ENCODE measurements at regions not wholly inside any gene's neighbourhood (a gene's known extent, or its start where the extent isn't known, plus 50 kb on each side); places are given as distances from the start of the nearest gene placed in this dataset.

DNA sequence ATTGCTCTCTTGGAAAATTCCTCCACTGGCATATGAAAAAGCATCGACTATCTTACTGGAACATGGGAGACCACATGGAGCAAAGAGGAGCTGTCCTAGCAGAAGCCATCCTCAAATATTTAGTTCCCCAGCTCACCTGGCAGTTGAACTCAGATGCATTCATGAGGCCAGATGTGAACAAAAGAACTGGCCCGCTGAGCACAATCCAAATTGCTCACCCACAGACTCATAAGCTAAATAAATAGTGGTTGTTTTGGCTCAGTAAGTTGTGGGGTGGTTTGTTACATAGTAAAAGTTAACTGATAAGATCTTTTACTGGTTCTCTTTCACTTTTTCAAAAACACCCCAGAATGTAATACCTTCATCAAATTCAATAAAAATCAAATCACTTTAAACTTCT is 108.6 kb upstream of the CWC22 start:
- no peak for DNase-seq

DNA sequence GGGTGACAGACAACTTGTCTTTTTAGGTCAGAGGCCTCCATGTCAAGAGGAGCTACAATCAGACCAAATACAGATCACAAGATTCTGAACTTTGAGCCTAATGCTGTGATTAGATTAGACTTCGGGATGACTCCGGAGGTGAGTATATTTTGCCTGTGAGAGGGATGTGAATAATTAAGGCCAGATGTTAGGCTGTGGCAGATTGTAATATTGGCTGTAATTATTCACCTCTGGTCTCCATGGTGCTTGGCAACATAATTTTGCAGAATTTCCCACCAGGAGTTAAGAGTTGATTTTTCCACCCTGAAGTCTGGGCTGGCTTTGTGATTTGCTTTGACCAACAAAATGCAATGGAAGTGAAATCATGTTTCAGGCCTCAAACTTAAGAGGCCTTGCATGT is 108.2 kb upstream of the CWC22 start:
- DNase-seq = no peak

DNA sequence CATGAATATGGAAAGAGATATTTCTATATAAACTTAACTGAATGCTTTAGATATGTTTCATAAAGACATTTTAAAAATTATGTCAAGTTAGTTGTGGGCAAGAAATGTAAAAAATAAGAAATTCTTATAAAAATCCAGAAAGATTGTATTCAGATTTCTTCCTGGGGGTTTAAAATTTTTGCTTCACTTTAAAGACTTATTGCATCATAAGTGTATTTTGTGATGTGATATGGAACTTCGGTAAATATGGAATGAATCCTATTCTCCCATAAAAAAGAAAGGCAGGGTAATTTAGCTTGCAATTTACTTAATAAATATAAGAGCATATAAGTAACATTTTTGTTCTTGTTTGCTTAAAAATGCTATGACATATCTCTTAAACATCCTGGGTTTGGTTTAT is 104.8 kb upstream of the CWC22 start:
- no peak for DNase-seq

DNA sequence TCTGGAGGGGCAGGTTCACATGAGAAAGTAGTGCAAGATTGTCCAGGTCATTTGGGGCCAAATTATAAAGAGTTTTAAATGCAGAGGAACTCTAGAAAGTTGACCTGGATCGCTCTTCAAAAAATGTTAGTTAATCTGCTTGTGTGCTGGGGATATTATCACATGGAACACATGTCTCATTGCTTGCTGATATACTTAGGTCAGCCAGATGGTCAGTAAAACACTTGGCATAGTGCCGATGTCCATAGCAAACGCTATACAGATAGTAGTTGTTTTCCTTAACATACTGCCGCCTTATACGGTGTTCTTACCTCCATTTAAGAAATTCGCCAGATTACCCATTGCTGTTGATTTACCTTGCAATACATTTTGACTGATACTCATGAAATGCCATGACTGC is 103.4 kb upstream of the CWC22 start:
- no peak for DNase-seq

DNA sequence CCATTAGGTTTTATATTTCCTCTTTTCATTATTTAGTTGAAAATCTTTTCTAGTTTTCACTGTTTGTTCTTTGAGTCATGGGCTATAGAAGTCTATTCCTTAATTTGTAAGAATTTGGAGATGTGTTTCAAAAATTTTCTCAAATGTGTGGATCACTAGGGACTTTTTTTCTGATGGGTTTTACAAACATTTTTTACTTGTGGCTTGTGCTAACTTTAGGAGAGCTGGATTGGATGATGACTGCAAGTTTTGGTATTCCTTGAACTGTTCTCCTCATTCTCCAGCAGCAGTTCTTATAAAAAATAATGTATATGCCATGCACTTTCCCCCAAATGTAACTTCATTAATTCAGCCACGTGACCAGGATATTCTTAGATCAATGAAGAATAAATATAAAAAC is 94.7 kb upstream of the CWC22 start:
- DNase-seq = no peak

DNA sequence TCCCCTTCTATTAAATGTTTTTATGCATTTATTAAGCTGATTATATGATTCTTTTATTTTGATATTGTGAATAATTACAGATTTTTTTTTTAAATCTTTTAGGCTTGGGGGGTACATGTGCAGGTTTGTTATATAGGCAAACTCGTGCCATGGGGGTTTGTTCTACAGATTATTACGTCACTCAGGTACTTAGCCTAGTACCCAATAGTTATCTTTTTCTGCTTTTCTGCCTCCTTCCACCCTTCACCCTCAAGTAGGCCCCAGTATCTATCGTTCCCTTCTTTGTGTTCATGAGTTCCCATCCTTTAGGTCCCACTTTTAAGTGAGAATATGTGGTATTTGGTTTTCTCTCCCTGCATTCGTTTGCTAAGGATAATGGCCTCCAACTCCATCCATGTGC is 92.2 kb upstream of the CWC22 start:
- DNase-seq = no peak

DNA sequence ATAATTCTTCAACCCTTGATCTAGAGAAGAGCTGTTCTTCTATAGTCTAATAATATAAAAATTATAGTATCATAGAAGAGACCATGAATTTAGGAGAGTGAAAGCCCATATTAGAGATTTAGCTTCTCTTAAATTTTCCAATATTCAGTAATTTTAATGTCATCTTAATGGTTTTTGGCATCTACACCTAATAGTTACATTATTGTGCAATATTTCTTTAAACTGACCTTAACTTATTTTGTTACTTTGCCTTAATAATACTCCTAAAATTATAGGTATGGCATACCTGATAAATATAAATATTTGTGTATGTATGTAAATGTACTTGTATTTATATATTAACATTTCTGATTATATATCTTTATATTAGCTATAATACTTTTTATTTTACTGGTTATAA is 78.0 kb upstream of the CWC22 start:
- DNase-seq = no peak

DNA sequence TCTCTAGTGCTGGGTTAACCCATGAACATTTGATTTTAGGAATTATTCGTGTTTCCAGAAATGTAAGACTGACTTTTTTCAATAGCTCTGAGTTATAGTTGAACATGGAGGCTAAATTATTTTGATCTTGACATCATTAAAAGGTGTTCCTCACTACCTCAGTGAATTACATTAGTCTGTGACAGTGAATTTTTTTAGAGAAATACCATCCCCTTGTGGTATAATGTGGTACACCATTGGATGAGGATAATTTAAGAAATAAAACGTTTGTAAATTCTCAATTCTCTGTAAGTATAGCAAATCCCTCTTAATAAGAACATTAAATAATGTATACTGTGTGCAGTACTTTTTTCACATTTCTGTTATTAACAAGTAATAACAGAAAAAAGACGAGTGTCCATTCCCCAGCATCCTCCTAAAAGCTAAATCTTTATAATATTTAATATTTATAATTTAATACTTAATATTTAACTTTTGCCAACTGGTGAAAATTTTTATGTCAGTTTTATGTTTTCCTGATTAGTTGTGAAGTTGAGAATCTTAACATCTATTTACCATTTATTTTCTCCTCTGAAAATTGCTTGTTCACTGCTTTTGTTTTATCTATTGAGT is 70.3 kb upstream of the CWC22 start:
- no peak for DNase-seq

DNA sequence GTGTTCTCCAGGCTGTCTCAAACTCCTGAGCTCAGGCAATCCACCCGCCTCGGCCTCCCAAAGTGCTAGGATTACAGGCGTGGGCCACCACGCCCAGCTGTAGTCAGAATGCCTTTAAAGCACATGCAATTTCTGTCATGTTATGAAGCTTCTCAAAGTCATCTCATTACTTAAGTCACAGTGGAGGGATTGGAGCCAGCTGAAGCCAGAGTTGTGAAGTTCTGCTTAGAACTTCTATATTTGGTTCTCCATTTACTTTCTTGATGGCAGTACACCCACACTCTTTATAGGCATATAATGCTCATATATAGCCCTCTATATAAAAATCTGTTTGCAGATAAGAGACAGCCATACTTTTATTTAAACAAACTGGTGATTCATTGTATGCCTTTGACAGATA is 68.8 kb upstream of the CWC22 start:
- DNase-seq = no peak

DNA sequence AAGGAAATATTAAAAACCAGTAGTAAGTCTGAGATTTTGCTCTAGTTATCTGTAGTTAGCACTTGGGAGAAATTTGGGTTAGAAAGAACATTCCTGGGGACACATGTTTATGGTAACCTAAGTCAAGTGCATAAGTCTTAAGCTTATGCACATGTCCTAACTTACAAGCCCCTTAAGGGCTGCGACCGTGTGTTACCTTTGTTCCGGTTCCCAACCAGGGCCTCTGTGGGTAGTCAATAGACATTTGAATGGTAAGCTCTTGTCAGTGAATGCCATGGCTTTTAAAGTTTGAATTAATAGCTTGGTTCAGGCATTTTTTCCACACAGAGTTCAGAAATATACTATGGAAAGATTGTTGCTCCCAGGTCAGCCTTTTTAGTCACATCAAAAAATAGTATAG is 64.7 kb upstream of the CWC22 start:
- DNase-seq = no peak

DNA sequence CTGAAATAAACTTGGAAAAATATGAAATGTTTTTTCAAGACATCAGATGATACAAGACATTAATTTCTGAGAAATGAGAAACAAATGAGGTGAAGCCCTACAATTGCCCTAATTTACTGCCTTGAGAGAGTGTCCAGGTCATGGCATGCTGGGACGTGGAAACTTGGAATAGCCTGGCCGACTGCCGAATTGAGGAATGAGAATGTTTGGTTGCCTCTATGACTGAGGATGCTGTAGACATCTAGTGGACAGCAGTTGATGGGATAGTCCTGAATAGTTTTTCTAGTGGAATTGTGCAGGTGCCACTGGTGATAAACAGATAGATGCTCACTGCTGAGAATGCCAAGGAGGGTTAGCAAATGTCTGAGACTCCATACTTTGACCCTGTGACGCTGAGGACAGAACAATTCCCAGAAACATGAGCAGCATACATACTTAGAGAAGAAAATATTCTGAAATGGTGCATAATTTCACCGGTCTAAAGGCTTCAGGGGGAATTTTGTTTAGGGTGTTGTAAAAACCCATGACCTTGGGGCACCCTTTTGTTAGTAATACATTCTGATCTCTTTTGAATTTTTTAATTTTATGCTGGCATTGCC is 56.5 kb upstream of the CWC22 start:
- DNase-seq = no peak

DNA sequence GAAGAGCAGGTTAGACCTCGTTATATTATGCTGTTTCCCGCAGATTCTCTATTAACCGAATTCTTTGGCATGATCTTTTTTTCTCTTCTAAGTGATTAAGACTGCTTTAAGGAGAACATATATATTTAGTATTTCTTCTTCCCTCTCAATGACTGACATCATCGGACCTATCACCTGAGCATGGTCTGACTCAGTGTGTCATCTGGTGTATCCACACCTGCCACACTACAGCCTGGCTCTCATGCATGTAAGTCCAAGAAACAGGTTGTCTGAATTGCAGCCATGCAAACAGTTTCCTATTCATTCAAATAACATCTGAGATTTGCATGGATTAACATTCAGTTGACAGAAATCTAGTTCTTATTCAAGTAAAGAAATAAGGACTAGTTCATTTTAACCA is 55.1 kb upstream of the CWC22 start:
- no peak for DNase-seq

DNA sequence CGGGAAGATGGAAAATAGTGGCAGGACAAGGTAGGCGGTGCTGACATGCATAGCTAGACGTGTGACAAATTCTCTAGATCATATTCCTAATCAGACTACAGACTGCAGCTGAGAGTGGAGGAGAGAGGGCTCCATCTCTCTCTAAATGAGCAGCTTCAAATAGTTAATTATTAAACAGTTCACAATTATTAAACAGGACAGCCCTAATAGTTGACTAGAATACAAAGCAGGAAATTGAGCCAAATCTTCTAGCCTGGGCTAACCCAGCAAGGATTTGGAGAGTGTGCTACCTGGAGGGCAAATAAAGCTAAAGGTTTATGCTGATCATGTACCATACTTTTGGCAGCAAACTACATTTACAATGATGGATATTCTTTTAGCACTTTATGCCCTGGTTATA is 54.4 kb upstream of the CWC22 start:
- DNase-seq = no peak

DNA sequence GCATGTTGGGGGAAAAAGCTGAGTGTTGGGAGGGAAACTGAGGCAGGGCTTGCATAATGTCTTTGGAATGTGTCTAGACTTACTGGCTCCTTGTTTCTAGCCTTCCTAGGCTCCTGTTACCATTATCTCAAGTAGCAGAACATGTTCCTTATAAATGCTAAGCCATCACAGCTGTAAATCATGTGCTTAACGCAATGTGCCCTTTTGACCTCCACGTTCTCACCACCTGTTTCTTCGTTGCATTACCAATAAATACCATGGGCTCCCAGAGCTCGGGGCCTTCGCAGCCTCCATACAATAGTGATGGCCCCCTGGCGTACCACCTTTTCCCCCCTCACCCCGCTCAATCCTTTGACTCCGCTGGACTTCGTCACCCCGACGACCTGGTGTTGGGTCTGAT is 54.0 kb upstream of the CWC22 start:
- no peak for DNase-seq

DNA sequence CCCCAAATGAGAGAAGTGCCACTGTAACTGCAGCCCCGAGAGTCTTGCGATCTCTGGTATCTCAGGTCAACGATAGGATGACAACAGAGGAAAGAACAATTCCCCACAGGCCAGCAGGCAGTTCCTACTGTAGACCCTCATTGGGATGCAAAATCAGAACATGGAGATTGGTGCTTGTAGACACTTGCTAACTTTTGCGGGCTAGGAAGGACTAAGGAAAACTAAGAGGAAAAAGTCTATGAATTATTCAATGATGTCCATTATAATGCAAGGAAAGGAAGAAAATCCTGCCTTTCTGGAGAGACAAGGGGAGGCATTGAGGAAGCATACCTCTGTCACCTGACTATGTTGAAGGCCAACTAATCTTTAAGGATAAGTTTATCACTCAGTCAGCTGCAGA is 51.9 kb upstream of the CWC22 start:
- DNase-seq = no peak

DNA sequence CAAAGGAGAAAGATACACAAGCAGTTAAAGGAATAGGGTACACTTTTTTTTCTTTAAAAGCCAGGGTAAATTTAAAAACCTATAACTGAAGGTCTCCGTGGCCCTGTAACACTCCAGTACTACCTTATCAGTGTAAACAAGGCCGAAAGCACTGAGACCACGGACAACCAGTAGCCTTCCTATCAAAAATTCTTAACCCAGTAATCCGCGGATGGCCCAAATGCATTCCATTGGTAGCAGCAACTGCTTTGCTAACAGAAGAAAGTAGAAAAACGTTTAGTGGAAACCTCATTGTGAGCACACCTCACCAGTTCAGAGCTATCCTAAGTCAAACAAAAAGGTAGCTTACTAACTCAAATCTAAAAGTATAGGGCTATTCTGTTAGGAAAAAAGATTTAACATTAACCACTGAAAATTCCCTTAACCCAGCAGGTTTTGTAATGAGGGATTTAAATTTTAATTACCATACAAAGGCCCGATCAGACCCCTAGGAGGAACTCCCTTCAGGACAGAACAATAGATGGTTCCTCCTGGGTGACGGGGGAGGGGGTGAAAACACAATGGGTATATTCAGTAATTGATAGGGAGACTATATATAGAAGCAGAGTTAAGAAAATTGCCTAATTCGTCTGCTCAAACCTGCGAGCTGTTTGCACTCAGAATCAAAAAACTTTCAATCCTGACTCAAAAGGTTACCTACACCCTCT is 50.8 kb upstream of the CWC22 start:
- DNase-seq = no peak
